GM13976 (cell line): ENCODE measurements at regions not wholly inside any gene's neighbourhood (a gene's known extent, or its start where the extent isn't known, plus 50 kb on each side); places are given as distances from the start of the nearest gene placed in this dataset.
A peak's percentile ranks its signal among the peaks of the same experiment; 100 is the strongest.
"Not testable (repeated sequence)": the region's sequence is repeated elsewhere in the genome, so short reads cannot be mapped to it uniquely, and the experiment has no call there.

Experiments used
- DNase-seq: peaks from one replicate; pipeline ENCODE4 v3.0.0; 2012; ENCODE audit warnings: low spot score
- in situ Hi-C: fragments of 300-500 bp; cut with MboI; formaldehyde crosslinking; loops from one replicate; pipeline ENCODE4 v1.12.0; 2022; ENCODE audit warnings: low sequenced_read_pairs, mixed read lengths, inconsistent platforms; ENCODE audit not compliant: unreplicated experiment
- TF ChIP-seq, protein P1 (sequence below): IDR thresholded peaks from 2 replicates; pipeline ENCODE4 v1.5.1; 2012; ENCODE audit warnings: borderline replicate concordance, mild to moderate bottlenecking; ENCODE audit not compliant: insufficient read depth; ENCODE audit errors: extremely low read depth, missing control alignments, control extremely low read depth

- TF ChIP-seq, protein P1, sequence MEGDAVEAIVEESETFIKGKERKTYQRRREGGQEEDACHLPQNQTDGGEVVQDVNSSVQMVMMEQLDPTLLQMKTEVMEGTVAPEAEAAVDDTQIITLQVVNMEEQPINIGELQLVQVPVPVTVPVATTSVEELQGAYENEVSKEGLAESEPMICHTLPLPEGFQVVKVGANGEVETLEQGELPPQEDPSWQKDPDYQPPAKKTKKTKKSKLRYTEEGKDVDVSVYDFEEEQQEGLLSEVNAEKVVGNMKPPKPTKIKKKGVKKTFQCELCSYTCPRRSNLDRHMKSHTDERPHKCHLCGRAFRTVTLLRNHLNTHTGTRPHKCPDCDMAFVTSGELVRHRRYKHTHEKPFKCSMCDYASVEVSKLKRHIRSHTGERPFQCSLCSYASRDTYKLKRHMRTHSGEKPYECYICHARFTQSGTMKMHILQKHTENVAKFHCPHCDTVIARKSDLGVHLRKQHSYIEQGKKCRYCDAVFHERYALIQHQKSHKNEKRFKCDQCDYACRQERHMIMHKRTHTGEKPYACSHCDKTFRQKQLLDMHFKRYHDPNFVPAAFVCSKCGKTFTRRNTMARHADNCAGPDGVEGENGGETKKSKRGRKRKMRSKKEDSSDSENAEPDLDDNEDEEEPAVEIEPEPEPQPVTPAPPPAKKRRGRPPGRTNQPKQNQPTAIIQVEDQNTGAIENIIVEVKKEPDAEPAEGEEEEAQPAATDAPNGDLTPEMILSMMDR = no peak
- in situ Hi-C loops = no loop called here
- no peak for DNase-seq
These were observed 197.5 kb downstream of the CCNG2 start for GRCh38 chr4:77354550-77354949.

- TF ChIP-seq, protein P1 = no peak
- no peak for DNase-seq
- in situ Hi-C loops = loop anchor here (5.0 kb wide), 1 partner anchor 113 kb away; no protein-coding TSS in a partner anchor
These were observed 198.7 kb downstream of the CCNG2 start for GRCh38 chr4:77355731-77356130.

DNA sequence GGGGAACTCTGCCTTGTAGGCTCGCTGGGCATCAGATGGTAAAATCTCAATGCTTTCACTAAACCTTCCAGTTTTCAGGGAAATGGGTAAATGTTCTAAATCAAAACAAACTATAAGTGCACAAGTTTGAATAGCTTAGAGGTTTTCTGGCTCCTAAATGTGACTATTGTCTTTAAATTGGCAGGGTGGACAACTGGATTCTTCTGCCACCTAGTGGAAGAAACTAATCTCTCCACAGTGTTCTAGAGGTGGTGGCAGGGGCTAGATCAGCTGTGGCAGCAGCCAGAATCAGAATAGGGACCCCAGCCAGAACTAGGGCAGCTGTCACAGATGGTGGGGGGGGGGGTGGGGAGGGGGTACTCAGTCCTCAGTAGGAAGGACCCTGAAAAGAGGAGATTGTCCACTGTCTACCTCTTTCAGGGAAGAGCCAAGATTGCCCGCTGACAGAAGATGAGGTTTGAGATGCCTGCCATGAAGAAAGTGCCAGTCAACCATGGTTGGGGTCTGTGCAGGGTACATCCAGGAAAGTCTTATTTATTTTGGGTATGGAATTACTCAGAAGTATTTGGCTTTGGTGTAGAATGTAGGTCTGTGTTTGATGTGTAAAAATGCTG is 201.4 kb downstream of the CCNG2 start:
- TF ChIP-seq, protein P1 = peak; percentile 56
- in situ Hi-C loops = loop anchor here (5.0 kb wide), 1 partner anchor 116 kb away; no protein-coding TSS in a partner anchor
- peak; percentile 42 for DNase-seq

- TF ChIP-seq, protein P1 = no peak
- DNase-seq = no peak
- in situ Hi-C loops = no loop called here
These were observed 203.4 kb downstream of the CCNG2 start for GRCh38 chr4:77360451-77360850.

DNA sequence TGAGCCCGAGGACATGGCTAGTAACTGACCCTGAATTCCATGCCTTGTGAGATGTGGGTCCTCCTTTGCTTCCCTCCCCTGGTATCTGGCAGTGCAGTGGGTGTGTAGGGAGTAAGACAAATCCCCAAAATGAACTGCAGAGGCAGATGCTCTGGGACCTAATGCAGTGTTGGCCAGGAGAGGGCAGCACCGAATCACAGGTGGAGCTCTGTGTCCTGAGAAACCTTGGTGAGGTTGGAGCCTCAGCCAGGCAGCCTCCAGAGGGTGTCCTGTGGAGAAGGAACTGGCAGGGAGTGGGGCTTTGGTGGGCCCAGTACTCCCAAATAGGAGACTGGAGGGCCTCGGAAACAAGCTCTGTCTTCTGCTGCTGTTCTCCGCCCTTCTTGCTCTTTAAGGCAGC is 209.9 kb downstream of the CCNG2 start:
- DNase-seq, in situ Hi-C loops: not testable (repeated sequence)

GRCh38 chr4:77367638-77368037 is 210.6 kb downstream of the CCNG2 start:
- DNase-seq = no peak

GRCh38 chr4:77372375-77372774 is 215.4 kb downstream of the CCNG2 start:
- in situ Hi-C loops = no loop called here
- TF ChIP-seq, protein P1 = no peak

More at GRCh38 chr4:77367638-77368037, 210.6 kb downstream of the CCNG2 start:
- in situ Hi-C loops = no loop called here
- TF ChIP-seq, protein P1 = no peak

More at GRCh38 chr4:77372375-77372774, 215.4 kb downstream of the CCNG2 start:
- no peak for DNase-seq
